ENCODE measurements at regions not wholly inside any gene's neighbourhood (a gene's known extent, or its start where the extent isn't known, plus 50 kb on each side); places are given as distances from the start of the nearest gene placed in this dataset.

GRCh38 chr2:44839771-44840502, 101.6 kb upstream of the SIX3 start:
- Histone ChIP-seq H3K36me3 (ENCODE audit: control insufficient read depth in 2 of 2, extremely low read depth in 1 of 2, insufficient read depth in 2 of 2, low read length in 2 of 2) (no peaks in the 10 kb centered on the region), H3K27ac (ENCODE audit: insufficient read depth, low read depth, low read length) (no peak overlapping the region), H3K4me2 (ENCODE audit: insufficient read depth, low read length) (no peak overlapping the region), H3K4me1 (ENCODE audit: control insufficient read depth, extremely low read depth, insufficient read depth, low read length) (no peaks in the 10 kb centered on the region), H3K9ac (replicated peaks; ENCODE audit: extremely low read depth, insufficient read depth, low read length) (no peak overlapping the region), H3K4me3 (replicated peaks in 1 of 3; ENCODE audit: insufficient read depth in 1 of 3, low read depth in 1 of 3, low read length in 3 of 3) (no peak overlapping the region), H2AFZ (ENCODE audit: low read depth, low read length) (no peak overlapping the region), H4K20me1 (replicated peaks; ENCODE audit: control insufficient read depth, extremely low read depth, insufficient read depth, low read length) (no peaks in the 10 kb centered on the region), H3K9me1 (replicated peaks; ENCODE audit: control insufficient read depth, extremely low read depth, insufficient read depth, low read length) (no peaks in the 10 kb centered on the region), H3K79me2 (ENCODE audit: control insufficient read depth, insufficient read depth, low read length) (no peaks in the 10 kb centered on the region), H3K9me3 (replicated peaks; ENCODE audit: control insufficient read depth, insufficient read depth, low read length) (no peaks in the 10 kb centered on the region), H3K27me3 (ENCODE audit: control insufficient read depth in 2 of 2, insufficient read depth in 2 of 2, low read length in 2 of 2) (no peaks in the 10 kb centered on the region)
- ChIA-PET CTCF (no interaction called here), POLR2A (no interaction called here)
- no peak for TF ChIP-seq CTCF (IDR thresholded peaks at IDR 0.05; ENCODE audit: extremely low read depth in 1 of 2, insufficient read depth in 1 of 2, low read depth in 1 of 2, low read length in 2 of 2)
- no peak for TF ChIP-seq GATA2 (IDR thresholded peaks at IDR 0.05; ENCODE audit: insufficient read depth, insufficient read length, low read depth, low read length)
- TF ChIP-seq JUN (IDR thresholded peaks at IDR 0.05; ENCODE audit: borderline replicate concordance, insufficient read depth, insufficient read length, low read depth), result no peak
- no peak for TF ChIP-seq FOS (IDR thresholded peaks at IDR 0.05; ENCODE audit: borderline replicate concordance, insufficient read depth, low read length)
- no peak for TF ChIP-seq MAX (IDR thresholded peaks at IDR 0.05; ENCODE audit: insufficient read depth, insufficient read length)
- no peak for TF ChIP-seq MYC (IDR thresholded peaks at IDR 0.05; ENCODE audit: low read depth, low read length)
- TF ChIP-seq POLR2AphosphoS5 (IDR thresholded peaks at IDR 0.05; ENCODE audit: insufficient read depth, low read depth, low read length), result no peak
- BruUV-seq (replicated peaks), result no TSS peak
- dilution Hi-C loops (cut with MboI; ENCODE audit: extremely low pct_ligation_motif_present, low sequenced_read_pairs), result no loop called here
- intact Hi-C loops (cut with micrococcal nuclease), result no loop called here
- FAIRE-seq, result no peak
- DNase-seq (ENCODE audit: low read depth, low spot score), result no peak
